ENCODE measurements at regions not wholly inside any gene's neighbourhood (a gene's known extent, or its start where the extent isn't known, plus 50 kb on each side); places are given as distances from the start of the nearest gene placed in this dataset.

GRCh38 chr5:99674101-99674500 is 745.3 kb upstream of the CHD1 start:
- no peak for TF ChIP-seq CTCF (IDR thresholded peaks at IDR 0.05)
- no peak overlapping the region for H3K4me2 ChIP-seq (ENCODE audit: low read length)
- no peak overlapping the region for H3K27ac ChIP-seq
- H2AFZ ChIP-seq: no peak overlapping the region
- no peak overlapping the region for H3K9ac ChIP-seq
- H3K4me3 ChIP-seq (ENCODE audit: low read depth, low read length): no peak overlapping the region
- no peaks in the 10 kb centered on the region for H3K79me2 ChIP-seq
- no peaks in the 10 kb centered on the region for H3K4me1 ChIP-seq
- no peaks in the 10 kb centered on the region for H3K9me3 ChIP-seq (ENCODE audit: control insufficient read depth, low read length)
- H3K27me3 ChIP-seq (ENCODE audit: control insufficient read depth, insufficient read depth, low read length): no peaks in the 10 kb centered on the region
- H3K36me3 ChIP-seq (ENCODE audit: control insufficient read depth, insufficient read depth, low read length): no peaks in the 10 kb centered on the region

GRCh38 chr5:99664972-99665371 is 736.2 kb upstream of the CHD1 start:
- H3K9ac ChIP-seq: no peak overlapping the region
- H3K27me3 ChIP-seq (ENCODE audit: control insufficient read depth, insufficient read depth, low read length): no peaks in the 10 kb centered on the region
- H3K9me3 ChIP-seq (ENCODE audit: control insufficient read depth, low read length): no peaks in the 10 kb centered on the region
- no peak overlapping the region for H3K27ac ChIP-seq
- TF ChIP-seq CTCF (IDR thresholded peaks at IDR 0.05): no peak
- no peaks in the 10 kb centered on the region for H3K79me2 ChIP-seq
- H3K4me3 ChIP-seq (ENCODE audit: low read depth, low read length): no peak overlapping the region
- no peaks in the 10 kb centered on the region for H3K36me3 ChIP-seq (ENCODE audit: control insufficient read depth, insufficient read depth, low read length)
- no peaks in the 10 kb centered on the region for H3K4me1 ChIP-seq
- H3K4me2 ChIP-seq (ENCODE audit: low read length): no peak overlapping the region
- H2AFZ ChIP-seq: no peak overlapping the region

- no peaks in the 10 kb centered on the region for H3K36me3 ChIP-seq (ENCODE audit: control insufficient read depth, insufficient read depth, low read length)
- H3K9me3 ChIP-seq (ENCODE audit: control insufficient read depth, low read length): no peaks in the 10 kb centered on the region
- H2AFZ ChIP-seq: no peak overlapping the region
- no peaks in the 10 kb centered on the region for H3K4me1 ChIP-seq
- no peaks in the 10 kb centered on the region for H3K79me2 ChIP-seq
- no peak overlapping the region for H3K9ac ChIP-seq
- no peak overlapping the region for H3K27ac ChIP-seq
- H3K27me3 ChIP-seq (ENCODE audit: control insufficient read depth, insufficient read depth, low read length): no peaks in the 10 kb centered on the region
- TF ChIP-seq CTCF (IDR thresholded peaks at IDR 0.05): no peak
- no peak overlapping the region for H3K4me2 ChIP-seq (ENCODE audit: low read length)
- no peak overlapping the region for H3K4me3 ChIP-seq (ENCODE audit: low read depth, low read length)
These were observed 722.5 kb upstream of the CHD1 start for GRCh38 chr5:99651298-99651697.

- Histone ChIP-seq H2AFZ (no peak overlapping the region), H3K36me3 (ENCODE audit: control insufficient read depth, insufficient read depth, low read length) (no peaks in the 10 kb centered on the region), H3K9me3 (ENCODE audit: control insufficient read depth, low read length) (no peaks in the 10 kb centered on the region), H3K79me2 (no peaks in the 10 kb centered on the region), H3K4me2 (ENCODE audit: low read length) (no peak overlapping the region), H3K27me3 (ENCODE audit: control insufficient read depth, insufficient read depth, low read length) (no peaks in the 10 kb centered on the region), H3K27ac (no peak overlapping the region), H3K9ac (no peak overlapping the region), H3K4me3 (ENCODE audit: low read depth, low read length) (no peak overlapping the region), H3K4me1 (no peaks in the 10 kb centered on the region)
- no peak for TF ChIP-seq CTCF (IDR thresholded peaks at IDR 0.05)
These were observed 717.3 kb upstream of the CHD1 start for GRCh38 chr5:99646011-99646647.

- Histone ChIP-seq H2AFZ (no peak overlapping the region), H3K9me3 (ENCODE audit: control insufficient read depth, low read length) (no peaks in the 10 kb centered on the region), H3K4me3 (ENCODE audit: low read depth, low read length) (no peak overlapping the region), H3K27ac (no peak overlapping the region), H3K36me3 (ENCODE audit: control insufficient read depth, insufficient read depth, low read length) (no peaks in the 10 kb centered on the region), H3K4me2 (ENCODE audit: low read length) (no peak overlapping the region), H3K4me1 (no peaks in the 10 kb centered on the region), H3K79me2 (no peaks in the 10 kb centered on the region), H3K9ac (no peak overlapping the region), H3K27me3 (ENCODE audit: control insufficient read depth, insufficient read depth, low read length) (no peaks in the 10 kb centered on the region)
- no peak for TF ChIP-seq CTCF (IDR thresholded peaks at IDR 0.05)
These were observed 716.0 kb upstream of the CHD1 start for GRCh38 chr5:99644822-99645221.
